ENCODE measurements at regions not wholly inside any gene's neighbourhood (a gene's known extent, or its start where the extent isn't known, plus 50 kb on each side); places are given as distances from the start of the nearest gene placed in this dataset.
"Not testable (repeated sequence)": the region's sequence is repeated elsewhere in the genome, so short reads cannot be mapped to it uniquely, and the experiment has no call there.

DNA sequence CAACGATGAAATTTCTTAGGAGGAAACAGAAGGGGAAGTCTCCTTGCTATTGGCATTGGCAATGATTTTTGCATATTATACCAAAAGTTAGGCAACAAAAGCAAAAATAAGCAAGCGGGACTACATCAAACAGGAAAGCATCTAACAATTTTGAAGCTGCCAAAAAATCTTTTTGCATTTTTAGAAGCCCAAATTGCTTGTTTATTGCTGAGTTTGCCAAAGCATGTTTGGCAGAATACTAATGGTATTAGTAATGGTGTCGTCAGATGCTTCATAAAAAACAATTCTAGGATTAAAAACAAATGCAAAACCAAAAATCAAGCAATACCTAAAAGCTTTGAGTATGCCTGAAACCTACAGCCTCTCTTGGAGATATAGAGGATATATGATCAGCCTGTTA, 80.0 kb downstream of the GALR1 start:
- DNase-seq (ENCODE audit: low read depth) = no peak

DNA sequence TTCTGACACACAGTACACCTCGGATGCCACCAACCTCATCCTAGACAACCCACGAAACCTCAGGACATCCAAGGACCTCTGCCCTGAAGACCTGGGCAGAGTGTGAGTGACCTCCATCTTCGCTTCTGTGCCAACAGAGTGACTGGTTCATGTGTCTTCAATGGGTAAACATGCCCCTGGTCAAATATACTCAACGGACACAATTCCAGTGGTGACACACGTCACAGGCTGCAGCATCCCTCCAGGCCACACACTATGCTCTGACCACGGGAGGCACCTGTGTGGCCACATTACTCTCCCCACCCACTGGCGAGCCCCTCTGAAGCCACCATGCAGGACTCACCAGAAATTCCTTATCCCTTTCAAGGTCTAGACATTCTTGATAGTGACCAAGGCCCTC, 85.2 kb downstream of the GALR1 start:
- DNase-seq (ENCODE audit: low read depth) = no peak

DNA sequence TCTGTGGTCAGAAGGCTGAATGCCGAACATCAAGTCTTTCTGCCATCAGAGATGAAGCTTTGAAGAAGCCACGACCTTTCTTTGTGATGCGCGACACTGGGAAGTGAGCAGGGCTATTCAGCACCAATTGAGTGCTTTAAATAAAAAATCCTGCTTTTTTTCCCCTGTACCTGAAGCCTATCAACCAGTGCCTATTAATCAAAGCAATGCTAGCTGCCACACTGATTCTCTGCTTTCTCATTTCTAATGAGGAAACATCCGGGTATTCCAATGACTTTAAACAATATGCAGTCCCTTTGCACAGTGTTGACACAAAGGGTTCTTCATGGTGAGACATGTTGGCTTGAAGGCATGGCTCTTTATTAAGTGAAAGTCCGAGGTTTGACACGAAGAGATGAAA, 88.0 kb downstream of the GALR1 start:
- DNase-seq (ENCODE audit: low read depth) = no peak

GRCh38 chr18:77339093-77339492, 89.4 kb downstream of the GALR1 start:
- DNase-seq (ENCODE audit: low read depth) = no peak

GRCh38 chr18:77339623-77340022, 90.0 kb downstream of the GALR1 start:
- DNase-seq (ENCODE audit: low read depth) = no peak

- DNase-seq (ENCODE audit: low read depth) = no peak
Measured at GRCh38 chr18:77340815-77341214, 91.2 kb downstream of the GALR1 start.

GRCh38 chr18:77341527-77342325, 92.1 kb downstream of the GALR1 start:
- no peak for DNase-seq (ENCODE audit: low read depth)

DNA sequence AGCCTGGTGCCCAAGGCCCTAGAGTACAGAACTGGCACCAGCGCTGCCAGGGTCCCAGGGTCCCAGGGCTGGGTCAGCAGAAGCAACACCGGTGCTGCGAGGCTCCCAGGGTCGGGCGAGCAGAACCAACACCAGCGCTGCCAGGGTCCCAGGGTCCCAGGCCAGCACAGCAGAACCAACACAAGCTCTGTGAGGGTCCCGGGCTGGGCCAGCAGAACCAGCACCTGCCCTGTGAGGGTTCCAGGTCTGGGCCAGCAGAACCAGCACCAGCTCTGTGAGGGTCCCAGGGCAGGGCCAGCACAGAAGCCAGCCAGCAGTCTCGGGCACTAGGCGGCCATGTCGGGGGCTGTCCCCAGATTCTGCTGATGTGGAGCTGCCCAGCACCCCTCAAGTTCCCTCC, 93.1 kb downstream of the GALR1 start:
- DNase-seq (ENCODE audit: low read depth) = no peak

GRCh38 chr18:77343846-77344510, 94.3 kb downstream of the GALR1 start:
- no peak for DNase-seq (ENCODE audit: low read depth)

- DNase-seq (ENCODE audit: low read depth) = peak; percentile 56
Measured at GRCh38 chr18:77344786-77345500, 95.3 kb downstream of the GALR1 start.

DNA sequence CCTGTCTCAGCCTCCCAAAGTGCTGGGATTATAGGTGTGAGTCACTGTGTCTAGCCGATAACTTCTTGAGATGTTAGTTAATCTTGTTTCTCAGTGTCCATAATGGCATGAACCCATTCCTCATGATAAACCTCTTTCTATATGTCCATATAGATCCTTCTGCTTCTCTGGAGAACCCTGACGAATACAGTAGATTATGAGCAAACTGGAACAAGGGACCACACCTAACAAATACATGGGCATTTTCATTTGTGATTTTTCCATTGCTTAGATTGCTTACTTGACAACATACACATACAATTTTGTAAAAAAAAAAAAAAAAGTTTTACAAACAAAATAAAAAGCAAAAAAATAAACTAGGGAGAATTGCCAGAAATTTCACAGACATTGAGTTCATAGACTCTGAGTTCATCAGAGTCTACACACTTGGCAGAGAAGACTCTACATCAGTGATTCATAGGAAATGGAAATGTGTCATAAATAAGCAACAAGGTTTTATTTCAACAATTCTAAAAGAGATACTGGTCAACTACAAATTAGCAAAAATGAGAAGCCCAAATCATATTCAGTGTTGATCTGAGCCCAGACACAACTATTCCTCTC, 96.7 kb downstream of the GALR1 start:
- peak; percentile 51 for DNase-seq (ENCODE audit: low read depth)

DNA sequence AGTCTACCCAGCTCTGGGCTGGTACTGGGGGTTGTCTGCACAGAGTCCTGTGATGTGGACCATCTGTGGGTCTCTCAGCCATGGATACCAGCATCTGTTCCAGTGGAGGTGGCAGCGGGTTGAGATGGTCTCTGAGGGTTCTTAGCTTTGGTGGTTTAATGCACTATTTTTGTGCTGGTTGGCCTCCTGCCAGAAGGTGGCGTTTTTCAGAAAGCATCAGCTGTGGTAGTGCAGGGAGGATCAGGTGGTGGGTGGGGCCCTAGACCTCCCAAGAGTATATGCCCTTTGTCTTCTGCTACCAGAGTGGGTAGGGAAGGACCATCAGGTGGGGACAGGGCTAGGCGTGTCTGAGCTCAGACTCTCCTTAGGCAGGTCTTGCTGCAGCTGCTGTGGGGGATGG, 103.7 kb downstream of the GALR1 start:
- DNase-seq (ENCODE audit: low read depth) = not testable (repeated sequence)

DNA sequence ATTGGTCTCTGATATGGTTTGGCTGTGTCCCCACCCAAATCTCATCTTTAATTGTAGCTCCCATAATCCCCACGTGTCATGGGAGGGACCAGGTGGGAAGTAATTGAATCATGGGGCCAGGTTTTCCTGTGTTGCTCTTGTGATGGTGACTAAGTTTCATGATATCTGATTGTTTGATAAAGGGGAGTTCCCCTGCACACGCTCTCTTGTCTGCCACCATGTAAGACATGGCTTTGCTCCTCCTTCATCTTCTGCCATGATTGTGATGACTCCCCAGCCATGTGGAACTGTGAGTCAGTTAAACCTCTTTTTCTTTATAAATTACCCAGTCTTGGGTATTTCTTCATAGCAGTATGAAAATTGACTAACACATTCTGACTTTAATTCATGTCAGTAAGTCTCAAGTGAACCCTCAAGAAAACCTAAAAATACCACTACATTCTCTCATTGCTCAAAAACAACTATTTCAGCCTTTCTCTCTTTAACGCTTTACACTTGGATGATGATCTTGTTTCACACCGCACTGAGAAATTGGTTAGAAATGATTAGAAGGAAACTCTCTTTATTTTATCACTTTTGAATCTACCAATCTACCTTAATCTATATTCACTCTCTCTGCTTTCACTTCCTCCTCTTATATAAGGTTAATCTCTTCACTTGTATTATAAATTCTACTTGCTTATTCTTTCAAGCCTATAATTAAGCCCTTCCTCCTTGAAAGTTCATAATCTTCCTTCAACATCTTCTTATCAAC, 110.1 kb downstream of the GALR1 start:
- DNase-seq (ENCODE audit: low read depth) = no peak

GRCh38 chr18:77360315-77361190, 110.9 kb downstream of the GALR1 start:
- no peak for DNase-seq (ENCODE audit: low read depth)

DNA sequence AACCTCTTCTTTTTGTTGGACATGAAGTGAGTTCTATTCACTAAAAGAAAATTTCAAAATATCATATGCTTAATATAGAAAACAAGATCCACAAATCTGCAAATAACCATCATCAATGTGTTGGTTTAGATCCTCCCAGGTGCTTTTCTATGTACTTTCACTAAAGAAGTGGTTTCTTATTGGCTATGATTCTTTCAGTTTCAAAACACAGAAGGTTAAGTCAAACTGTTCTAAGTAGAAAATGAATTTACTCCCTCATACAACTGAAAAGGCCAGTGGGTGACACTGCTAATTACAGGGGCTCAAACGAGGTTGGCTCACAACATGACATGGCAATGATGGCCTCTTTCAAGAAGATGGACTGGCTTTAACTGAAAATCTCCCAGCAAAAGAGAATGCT, 111.7 kb downstream of the GALR1 start:
- no peak for DNase-seq (ENCODE audit: low read depth)

DNA sequence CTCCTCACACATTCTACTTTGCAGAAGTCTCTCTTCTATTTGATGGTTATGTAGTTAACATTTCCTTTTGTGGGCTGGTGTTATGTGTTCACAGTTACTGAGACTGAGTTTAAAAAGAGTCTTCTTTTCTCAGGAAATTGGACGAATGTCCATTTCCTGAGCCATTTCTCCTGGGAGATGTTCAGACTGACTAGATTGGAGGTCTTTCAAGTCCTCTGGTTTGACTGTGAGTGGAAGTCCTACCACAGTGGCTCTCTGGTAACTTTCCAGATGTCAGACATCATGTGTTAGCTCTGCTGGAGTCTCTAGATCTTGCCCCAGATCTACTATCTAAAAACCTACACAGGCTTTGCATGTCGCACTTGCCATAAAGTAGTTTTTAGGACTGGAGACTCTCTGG, 116.0 kb downstream of the GALR1 start:
- DNase-seq (ENCODE audit: low read depth) = no peak

- no peak for DNase-seq (ENCODE audit: low read depth)
Measured at GRCh38 chr18:77366067-77366719, 116.5 kb downstream of the GALR1 start.

DNA sequence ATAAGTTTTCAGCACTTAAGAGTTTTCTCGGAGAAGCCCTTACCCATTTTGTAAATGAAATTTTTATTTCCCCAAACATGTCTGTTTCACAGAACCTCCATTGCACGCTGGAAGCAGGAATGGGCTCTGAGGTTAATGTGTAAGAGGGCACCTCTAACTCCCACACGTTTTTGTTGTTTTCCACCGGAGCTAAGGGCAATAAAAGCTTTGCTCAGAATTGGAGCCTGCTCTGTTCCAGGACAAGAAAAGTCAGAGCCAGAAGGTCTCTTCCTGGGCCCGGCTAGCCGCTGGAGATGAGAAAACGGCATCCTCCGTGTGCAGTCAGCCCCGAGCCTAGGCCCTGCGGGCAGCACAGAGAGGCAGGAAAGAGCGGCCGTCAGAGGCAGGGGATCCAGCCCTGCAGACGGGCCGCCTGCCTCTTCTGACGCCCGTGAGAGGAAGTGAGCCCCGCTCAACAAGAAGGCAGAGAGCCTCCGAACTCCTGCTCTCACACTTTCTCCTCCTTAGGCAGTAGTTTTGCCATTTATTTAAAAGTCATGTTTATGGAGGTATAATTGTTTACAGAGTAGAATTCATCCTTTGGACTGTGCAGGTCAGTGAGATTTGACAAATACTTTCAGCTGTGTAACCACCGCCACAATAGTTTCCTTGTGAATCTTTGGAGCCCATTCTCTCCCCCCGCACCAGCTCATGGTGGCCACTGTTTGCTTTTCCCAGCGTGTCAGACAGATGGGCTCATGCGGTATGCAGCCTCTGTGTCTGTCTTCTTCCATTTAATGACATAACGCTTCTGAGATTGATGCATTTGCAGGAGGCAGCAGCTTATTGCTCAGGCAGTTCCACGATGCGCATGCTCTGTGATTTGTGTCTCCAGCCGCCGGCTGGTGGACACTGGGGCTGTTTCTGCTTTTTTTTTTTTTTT, 117.3 kb downstream of the GALR1 start:
- no peak for DNase-seq (ENCODE audit: low read depth)

DNA sequence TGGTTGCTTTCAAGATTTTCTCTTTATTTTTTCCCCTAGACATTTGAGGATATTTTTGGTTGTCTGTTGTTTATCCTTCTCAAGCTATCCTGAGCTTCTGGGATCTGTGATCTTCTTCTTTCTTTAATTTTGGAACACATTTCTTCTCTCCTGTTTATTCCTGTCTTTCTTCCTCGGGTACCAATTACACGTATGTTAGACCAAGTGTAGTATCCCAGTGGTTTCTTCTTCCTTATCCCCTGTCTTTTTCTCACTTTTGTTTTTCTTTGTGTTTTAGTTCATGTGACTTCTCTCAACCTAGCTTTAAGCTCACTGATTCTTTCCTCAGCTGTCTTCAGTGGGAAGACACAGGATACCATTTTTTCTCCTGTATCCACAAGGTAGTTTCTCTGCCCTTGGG, 120.0 kb downstream of the GALR1 start:
- no peak for DNase-seq (ENCODE audit: low read depth)

All from M059J (cell line).